HEK293 (cell line): ENCODE measurements at regions not wholly inside any gene's neighbourhood (a gene's known extent, or its start where the extent isn't known, plus 50 kb on each side); places are given as distances from the start of the nearest gene placed in this dataset.
"Not testable (repeated sequence)": the region's sequence is repeated elsewhere in the genome, so short reads cannot be mapped to it uniquely, and the experiment has no call there.

Source experiments
- CTCF ChIA-PET: fragments of 350-600 bp; formaldehyde crosslinking; extraction: SDS; loops from one replicate; lab custom pipeline; 2021; ENCODE audit warnings: antibody characterized with exemption; lab: Yijun Ruan, JAX
- POLR2A ChIA-PET: fragments of 300-600 bp; formaldehyde crosslinking; extraction: SDS; loops from one replicate; lab custom pipeline; 2020; ENCODE audit warnings: antibody characterized with exemption, inconsistent platforms; lab: Yijun Ruan, JAX
- H3K27ac ChIP-seq: fragments of 200-500 bp; sonication (Bioruptor generic); 2 replicates; pipeline ENCODE4 v1.5.1; 2014; ENCODE audit warnings: low read depth, low read length, control low read depth, inconsistent platforms; ENCODE audit errors: extremely low read depth
- H3K36me3 ChIP-seq, 2 experiments: fragments of 200-500 bp in 1 of 2; sonication (Bioruptor generic) in 1 of 2; 1 replicate in 1 of 2; 2 replicates in 1 of 2; pipeline ENCODE4 v1.5.1; 2014 to 2017; ENCODE audit warnings: inconsistent platforms in 2 of 2, low read length in 2 of 2; ENCODE audit not compliant: control insufficient read depth in 2 of 2, insufficient read depth in 1 of 2
- H3K4me1 ChIP-seq: fragments of 200-500 bp; sonication (Bioruptor generic); 2 replicates; pipeline ENCODE4 v1.5.1; 2014; ENCODE audit warnings: mild to moderate bottlenecking, low read length, inconsistent platforms; ENCODE audit not compliant: control insufficient read depth, insufficient read depth
- H3K4me3 ChIP-seq: 2 replicates; pipeline ENCODE4 v1.5.1; 2011; ENCODE audit warnings: low read depth, mild to moderate bottlenecking, control low read depth, low read length, moderate library complexity
- H3K9me3 ChIP-seq: fragments of 200-500 bp; sonication (Bioruptor generic); 2 replicates; pipeline ENCODE4 v1.5.1; 2014; ENCODE audit warnings: low read depth, low read length, inconsistent platforms; ENCODE audit not compliant: control insufficient read depth, insufficient read depth
- ATF2 ChIP-seq: fragments of 450-650 bp; formaldehyde crosslinking; IDR thresholded peaks from 2 replicates; pipeline ENCODE4 v1.5.1; 2016; ENCODE audit warnings: missing biosample characterization, missing genetic modification characterization, low read depth
- ELK4 ChIP-seq: IDR thresholded peaks from 2 replicates; pipeline ENCODE4 v1.6.1; 2011; ENCODE audit warnings: mild to moderate bottlenecking, low read depth, low read length, borderline replicate concordance
- INSM2 ChIP-seq: fragments of 450-650 bp; formaldehyde crosslinking; IDR thresholded peaks from 2 replicates; pipeline ENCODE4 v1.5.1; 2016; ENCODE audit warnings: missing biosample characterization, missing genetic modification characterization
- PRDM6 ChIP-seq: fragments of 450-650 bp; formaldehyde crosslinking; IDR thresholded peaks from 2 replicates; pipeline ENCODE4 v1.5.1; 2017; ENCODE audit warnings: missing biosample characterization, missing genetic modification characterization
- WT1 ChIP-seq: fragments of 450-650 bp; formaldehyde crosslinking; IDR thresholded peaks from 2 replicates; pipeline ENCODE4 v1.5.1; 2016; ENCODE audit warnings: missing biosample characterization, missing genetic modification characterization
- YY2 ChIP-seq: fragments of 450-650 bp; formaldehyde crosslinking; IDR thresholded peaks from 2 replicates; pipeline ENCODE4 v1.5.1; 2016; ENCODE audit warnings: missing biosample characterization, missing genetic modification characterization
- ZBTB1 ChIP-seq: fragments of 450-650 bp; formaldehyde crosslinking; IDR thresholded peaks from 2 replicates; pipeline ENCODE4 v1.5.1; 2016; ENCODE audit warnings: missing biosample characterization, missing genetic modification characterization
- ZNF132 ChIP-seq: fragments of 450-650 bp; formaldehyde crosslinking; IDR thresholded peaks from 2 replicates; pipeline ENCODE4 v1.5.1; 2017; ENCODE audit warnings: missing biosample characterization, missing genetic modification characterization, borderline replicate concordance
- ZNF239 ChIP-seq: fragments of 450-650 bp; formaldehyde crosslinking; IDR thresholded peaks from 2 replicates; pipeline ENCODE4 v1.5.1; 2016; ENCODE audit warnings: missing biosample characterization, missing genetic modification characterization
- ZNF24 ChIP-seq: fragments of 450-650 bp; formaldehyde crosslinking; IDR thresholded peaks from 2 replicates; pipeline ENCODE4 v1.5.1; 2016; ENCODE audit warnings: missing biosample characterization, missing genetic modification characterization
- ZNF394 ChIP-seq: fragments of 450-650 bp; formaldehyde crosslinking; IDR thresholded peaks from 2 replicates; pipeline ENCODE4 v1.5.1; 2016; ENCODE audit warnings: missing biosample characterization, missing genetic modification characterization, mild to moderate bottlenecking, moderate library complexity, borderline replicate concordance
- ZNF433 ChIP-seq: fragments of 450-650 bp; formaldehyde crosslinking; IDR thresholded peaks from 2 replicates; pipeline ENCODE4 v1.5.1; 2016; ENCODE audit warnings: missing biosample characterization, missing genetic modification characterization, low read depth
- ZNF629 ChIP-seq: fragments of 450-650 bp; formaldehyde crosslinking; IDR thresholded peaks from 2 replicates; pipeline ENCODE4 v1.5.1; 2017; ENCODE audit warnings: missing biosample characterization, missing genetic modification characterization
- ZNF645 ChIP-seq: fragments of 450-650 bp; formaldehyde crosslinking; IDR thresholded peaks from 2 replicates; pipeline ENCODE4; 2016; ENCODE audit warnings: missing biosample characterization, missing genetic modification characterization
- ZNF768 ChIP-seq: fragments of 450-650 bp; formaldehyde crosslinking; IDR thresholded peaks from 2 replicates; pipeline ENCODE4 v1.5.1; 2018; ENCODE audit warnings: missing biosample characterization, mild to moderate bottlenecking, missing genetic modification characterization

GRCh38 chr6:103505155-103505518 lies 1354.6 kb downstream of the HACE1 start:
- no peaks in the 10 kb centered on the region for H3K9me3 ChIP-seq
- POLR2A ChIA-PET, result no interaction called here
- CTCF ChIA-PET, result no interaction called here
- H3K4me1 ChIP-seq, result no peaks in the 10 kb centered on the region
- no peak overlapping the region for H3K4me3 ChIP-seq
- no peak overlapping the region for H3K27ac ChIP-seq
- H3K36me3 ChIP-seq, result no peaks in the 10 kb centered on the region
- no peak for TF ChIP-seq WT1
- TF ChIP-seq, all 188 proteins: peak for 0

- CTCF ChIA-PET, result no interaction called here
Measured at GRCh38 chr6:103504501-103505154, 1355.1 kb downstream of the HACE1 start.

GRCh38 chr6:103496588-103496987 lies 1363.1 kb downstream of the HACE1 start:
- H3K4me3 ChIP-seq, POLR2A ChIA-PET: not testable (repeated sequence)

More at GRCh38 chr6:103504501-103505154, 1355.1 kb downstream of the HACE1 start:
- H3K9me3 ChIP-seq, result no peaks in the 10 kb centered on the region
- H3K27ac ChIP-seq, result no peak overlapping the region
- no peaks in the 10 kb centered on the region for H3K4me1 ChIP-seq
- POLR2A ChIA-PET, result no interaction called here
- H3K36me3 ChIP-seq, result no peaks in the 10 kb centered on the region
- H3K4me3 ChIP-seq, result no peak overlapping the region
- TF ChIP-seq ZNF132 (tag by site-specific recombination), result no peak
- no peak for TF ChIP-seq ELK4
- no peak for TF ChIP-seq ZNF768 (tag by site-specific recombination)
- no peak for TF ChIP-seq ZNF239 (tag by site-specific recombination)
- TF ChIP-seq ZNF394 (tag by site-specific recombination), result no peak
- no peak for TF ChIP-seq ZNF433 (tag by site-specific recombination)

GRCh38 chr6:103456652-103457051 lies 1403.1 kb downstream of the HACE1 start:
- H3K4me1 ChIP-seq, result no peaks in the 10 kb centered on the region
- CTCF ChIA-PET, result no interaction called here
- H3K27ac ChIP-seq, result no peak overlapping the region
- TF ChIP-seq ZNF645 (tag by site-specific recombination), result no peak
- TF ChIP-seq ATF2 (tag by site-specific recombination), result peak; percentile 59; the same call in 1 of the 2 replicates
- TF ChIP-seq ZNF629 (tag by site-specific recombination), result no peak
- no peak for TF ChIP-seq INSM2 (tag by site-specific recombination)
- no peak for TF ChIP-seq ZNF24 (tag by site-specific recombination)
- TF ChIP-seq ZBTB1 (tag by site-specific recombination), result no peak
- no peak for TF ChIP-seq PRDM6
- TF ChIP-seq YY2 (tag by site-specific recombination), result no peak
- TF ChIP-seq, all 188 proteins: peak for 1
- POLR2A ChIA-PET, result no interaction called here
- no peaks in the 10 kb centered on the region for H3K36me3 ChIP-seq
- no peak overlapping the region for H3K4me3 ChIP-seq
- H3K9me3 ChIP-seq, result no peaks in the 10 kb centered on the region

More at GRCh38 chr6:103496588-103496987, 1363.1 kb downstream of the HACE1 start:
- H3K27ac ChIP-seq, H3K4me1 ChIP-seq, H3K9me3 ChIP-seq, CTCF ChIA-PET, H3K36me3 ChIP-seq: not testable (repeated sequence)
